ENCODE measurements at regions not wholly inside any gene's neighbourhood (a gene's known extent, or its start where the extent isn't known, plus 50 kb on each side); places are given as distances from the start of the nearest gene placed in this dataset.
"Not testable (repeated sequence)": the region's sequence is repeated elsewhere in the genome, so short reads cannot be mapped to it uniquely, and the experiment has no call there.

DNA sequence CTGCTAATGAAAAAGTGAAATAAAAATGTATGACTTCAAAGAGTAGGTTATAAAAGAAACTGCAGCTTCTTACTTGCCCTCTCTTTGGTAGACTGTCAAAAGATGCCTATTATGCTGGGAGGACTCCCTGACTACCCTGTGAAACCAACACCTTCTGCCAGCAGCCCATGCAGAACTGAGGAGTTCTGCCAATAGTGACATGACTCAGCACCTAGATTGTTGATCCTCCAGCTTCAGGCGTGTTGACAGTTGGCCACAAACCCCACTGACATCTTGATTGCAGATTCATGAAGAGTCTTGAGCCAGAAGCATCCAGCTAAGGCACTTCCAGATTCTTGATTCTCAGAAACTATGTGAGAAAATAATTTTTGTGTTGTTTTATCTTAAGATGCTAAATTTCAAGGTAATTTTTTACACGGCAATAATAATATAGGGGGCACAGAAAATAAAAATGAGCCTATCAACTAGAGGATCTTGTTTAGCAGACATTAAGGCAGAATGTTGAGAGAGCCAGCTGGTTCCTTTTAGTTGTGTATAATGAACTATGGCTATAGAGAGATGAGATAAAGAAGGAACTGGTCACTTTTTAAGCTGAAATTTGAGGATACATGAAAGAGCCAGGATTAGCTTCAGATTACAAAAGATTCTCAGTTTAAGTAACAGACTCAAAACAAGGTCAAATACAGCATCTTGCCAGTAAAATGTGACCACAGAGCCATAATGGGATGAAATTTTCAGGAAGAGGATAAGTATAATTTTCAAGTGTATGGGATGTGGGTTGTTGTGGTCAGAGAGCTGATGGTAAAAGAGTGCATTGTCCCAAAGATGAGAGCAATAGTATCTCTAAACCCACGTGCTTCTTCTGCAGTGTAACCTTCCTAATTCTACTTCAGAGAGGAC, 588.7 kb upstream of the CBLB start:
- DNase-seq (ENCODE audit: low spot score), result no peak

- DNase-seq (ENCODE audit: low spot score), result no peak
Observed at GRCh38 chr3:106458952-106459351, 590.1 kb upstream of the CBLB start.

DNA sequence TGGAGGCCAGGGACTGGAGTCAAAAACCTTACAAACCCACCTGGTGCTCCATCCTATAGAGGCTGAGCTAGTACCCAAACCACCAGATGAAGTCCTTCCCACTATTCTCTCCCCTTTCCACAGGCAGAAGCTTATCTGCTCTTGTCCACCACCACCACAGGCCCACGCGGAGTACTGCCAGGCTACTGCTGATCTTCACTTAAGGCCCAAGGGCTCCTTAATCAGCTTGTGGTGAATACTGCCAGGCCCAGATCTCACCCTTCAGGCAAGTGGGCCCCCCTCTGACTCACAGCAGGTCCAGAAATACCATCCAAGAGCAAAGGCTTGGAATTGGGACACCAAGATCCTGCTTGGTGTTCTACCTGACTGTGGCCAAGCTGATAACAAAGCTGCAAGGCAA, 598.1 kb upstream of the CBLB start:
- DNase-seq (ENCODE audit: low spot score), result no peak

DNA sequence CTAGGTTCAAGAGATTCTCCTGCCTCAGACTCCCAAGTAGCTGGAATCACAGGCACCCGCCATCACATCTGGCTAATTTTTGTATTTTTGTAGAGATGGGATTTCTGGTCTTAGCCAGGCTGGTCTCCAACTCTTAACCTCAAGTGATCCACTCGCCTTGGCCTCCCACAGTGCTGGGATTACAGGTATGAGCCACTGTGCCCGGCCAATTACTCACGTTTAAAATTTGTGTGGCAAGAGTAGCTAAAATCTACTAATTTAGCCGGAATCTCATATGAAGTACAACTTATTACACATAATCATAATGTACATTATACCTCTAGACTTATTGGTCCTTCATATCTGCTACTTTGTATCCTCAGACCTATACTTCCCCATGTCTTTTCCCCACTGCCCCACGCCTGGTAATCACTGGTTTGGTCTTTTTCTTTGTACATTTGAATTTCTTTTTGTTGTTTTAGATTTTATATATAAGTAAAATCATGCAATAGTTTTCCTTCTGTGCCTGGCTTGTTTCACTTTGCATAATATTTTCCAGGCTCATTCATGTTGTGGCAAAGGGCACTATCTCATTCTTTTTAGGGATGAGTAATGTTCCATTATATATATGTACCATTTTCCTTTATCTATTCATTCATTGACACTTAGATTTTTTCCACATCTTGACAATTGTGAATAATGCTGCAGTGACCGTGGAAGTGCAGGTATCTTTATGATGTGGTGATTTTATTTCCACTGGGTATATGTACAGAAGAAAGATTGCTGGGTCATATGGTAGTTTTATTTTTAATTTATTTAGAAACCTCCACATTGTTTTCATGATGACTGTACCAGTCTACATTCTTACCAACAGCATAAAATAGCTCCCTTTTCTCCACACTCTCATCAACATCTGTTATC, 605.0 kb upstream of the CBLB start:
- no peak for DNase-seq (ENCODE audit: low spot score)

- DNase-seq (ENCODE audit: low spot score), result no peak
Observed at GRCh38 chr3:106482451-106482850, 613.6 kb upstream of the CBLB start.

- DNase-seq (ENCODE audit: low spot score), result no peak
Observed at GRCh38 chr3:106485217-106485616, 616.4 kb upstream of the CBLB start.

DNA sequence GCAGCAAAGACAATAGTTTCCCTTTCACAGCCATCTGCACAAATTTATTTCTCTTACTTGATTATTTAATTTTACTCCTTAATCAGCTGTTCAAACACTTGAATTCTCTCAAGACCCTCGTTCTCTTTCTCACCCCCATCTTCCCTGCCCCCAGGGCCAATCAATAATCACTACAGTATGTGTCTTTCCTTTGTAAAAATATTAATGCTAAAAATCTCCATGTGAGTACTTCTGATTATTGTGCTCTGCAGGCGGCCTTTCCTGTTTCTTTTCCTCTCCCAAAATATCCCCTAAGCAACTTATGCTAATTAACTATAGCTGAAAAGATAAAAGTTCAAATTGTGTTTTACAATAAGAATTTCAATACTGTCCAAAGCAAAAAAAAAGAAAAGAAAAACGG, 617.0 kb upstream of the CBLB start:
- no peak for DNase-seq (ENCODE audit: low spot score)

DNA sequence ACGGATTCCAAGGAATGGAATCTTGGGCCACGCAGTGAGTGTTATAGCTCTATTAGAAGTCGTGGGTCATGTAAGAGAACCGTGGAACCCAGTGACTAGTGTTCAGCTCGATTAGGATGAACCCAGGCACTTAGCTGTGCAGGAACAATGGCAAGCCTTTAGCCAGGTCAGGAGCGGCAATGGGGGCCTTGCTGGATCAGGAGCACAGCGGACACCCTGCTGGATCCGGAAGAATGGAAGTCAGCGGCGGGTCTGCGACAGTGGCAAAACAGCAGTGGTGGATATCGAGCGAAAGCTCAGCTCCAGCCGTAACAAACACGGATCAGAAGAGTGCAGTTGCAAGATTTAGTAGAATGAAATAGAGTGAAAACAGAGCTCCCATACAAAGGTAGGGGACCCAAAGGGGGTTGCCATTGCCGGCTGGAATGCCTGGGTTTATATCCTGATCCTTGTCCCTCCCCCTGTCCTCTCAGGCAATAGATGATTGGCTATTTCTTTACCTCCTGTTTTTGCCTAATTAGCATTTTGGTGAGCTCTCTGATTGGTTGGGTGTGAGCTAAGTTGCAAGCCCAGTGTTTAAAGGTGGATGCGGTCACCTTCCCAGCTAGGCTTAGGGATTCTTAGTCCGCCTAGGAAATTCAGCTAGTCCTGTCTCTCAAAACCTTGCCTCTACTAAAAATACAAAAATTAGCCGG, 618.3 kb upstream of the CBLB start:
- not testable (repeated sequence) for DNase-seq (ENCODE audit: low spot score)

DNA sequence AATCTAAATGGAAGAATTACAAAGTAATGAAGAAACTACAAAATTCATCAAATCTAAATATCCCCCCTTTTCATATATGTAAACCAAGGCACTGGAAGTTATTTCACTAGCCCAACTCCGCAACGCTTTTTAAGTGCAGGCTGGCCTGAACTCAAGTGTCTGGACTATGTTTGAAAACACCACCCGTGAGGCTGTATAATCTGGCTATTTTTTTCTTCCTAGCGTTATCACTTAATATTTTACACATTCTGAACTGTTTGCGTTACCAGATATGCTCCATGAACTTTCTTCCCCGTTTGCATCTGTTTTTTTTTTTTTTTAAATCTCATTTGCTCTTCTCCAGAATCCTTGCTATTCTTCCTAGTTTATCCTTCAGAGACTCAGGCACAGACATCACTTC, 619.5 kb upstream of the CBLB start:
- DNase-seq (ENCODE audit: low spot score), result no peak

- no peak for DNase-seq (ENCODE audit: low spot score)
Observed at GRCh38 chr3:106491796-106492195, 623.0 kb upstream of the CBLB start.

DNA sequence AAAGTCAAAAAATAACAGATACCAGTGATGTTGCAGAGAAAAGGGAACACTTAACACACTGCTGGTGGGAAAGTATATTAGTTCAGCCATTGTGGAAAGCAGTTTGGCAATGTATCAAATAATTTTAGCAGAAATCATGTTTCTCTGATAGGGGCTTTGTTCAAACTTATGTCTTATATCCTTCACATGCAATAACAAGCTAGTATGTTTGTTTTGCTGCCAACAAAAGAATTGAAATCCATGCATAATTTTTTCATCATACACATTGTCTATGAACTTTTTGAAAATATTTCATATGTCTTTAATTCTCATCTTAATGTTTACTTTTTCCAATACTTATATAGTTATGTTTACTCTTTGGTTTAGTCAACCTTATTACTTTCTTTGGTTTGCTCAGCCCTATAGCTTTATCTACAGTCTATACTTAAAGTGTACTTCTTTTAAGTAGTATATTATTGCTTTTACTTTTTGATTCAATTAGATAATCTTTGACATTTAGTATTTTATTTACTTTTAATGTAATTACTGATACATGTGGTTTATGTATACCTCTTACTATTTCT, 639.6 kb upstream of the CBLB start:
- DNase-seq (ENCODE audit: low spot score), result no peak

DNA sequence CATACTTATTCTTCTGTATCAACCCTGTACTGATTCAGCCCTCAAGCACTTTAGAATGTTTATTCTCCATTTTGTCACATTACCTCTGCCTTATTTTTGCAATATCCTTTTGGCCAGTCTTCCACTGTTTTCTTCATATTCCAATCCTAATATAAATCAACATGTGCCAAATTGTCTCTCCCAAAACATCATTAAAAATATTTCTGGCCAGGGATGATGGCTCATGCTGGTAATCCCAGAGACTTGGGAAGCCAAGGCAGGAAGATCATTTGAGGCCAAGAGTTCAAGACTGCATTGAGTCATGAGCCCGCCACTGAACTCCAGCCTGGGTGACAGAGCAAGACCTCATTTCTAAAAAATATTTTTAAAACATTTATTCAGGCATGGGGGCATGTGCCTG, 641.4 kb upstream of the CBLB start:
- no peak for DNase-seq (ENCODE audit: low spot score)

DNA sequence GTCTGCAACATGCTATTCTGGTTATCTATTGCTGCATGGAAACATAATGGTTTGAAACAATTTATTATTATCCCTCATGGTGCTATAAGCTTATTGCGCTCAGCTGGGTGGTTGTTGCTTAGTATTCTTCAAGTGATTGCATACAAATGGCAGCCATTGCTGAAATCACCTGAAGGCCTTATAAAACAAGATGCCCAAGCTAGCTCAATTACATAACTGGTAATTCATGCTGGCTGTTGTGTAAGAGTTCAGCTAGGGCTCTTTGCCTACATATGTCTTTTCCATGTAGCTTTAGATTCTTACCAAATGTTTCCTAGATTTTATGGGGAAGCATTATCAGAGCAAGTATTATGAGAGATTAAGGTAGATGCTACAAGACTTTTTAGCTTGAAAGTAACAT, 644.0 kb upstream of the CBLB start:
- DNase-seq (ENCODE audit: low spot score), result no peak

DNA sequence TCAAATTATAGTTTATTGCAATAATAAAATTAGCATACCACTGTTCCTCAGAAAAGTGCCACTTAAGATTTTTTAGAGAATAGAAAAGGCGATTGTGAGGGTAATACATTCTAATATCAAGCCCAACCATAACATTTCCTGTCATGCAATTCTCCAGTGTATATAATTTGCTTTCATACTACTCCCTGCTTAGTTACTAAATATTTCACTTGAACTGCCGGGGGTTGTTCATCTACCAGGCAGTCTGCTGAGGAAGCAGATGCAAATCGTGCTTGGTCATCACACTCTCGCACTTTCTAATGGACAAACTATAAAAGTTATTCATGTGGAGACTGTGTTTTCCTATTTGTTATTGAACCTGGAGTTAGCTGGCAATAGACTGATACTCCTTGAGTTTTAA, 645.6 kb upstream of the CBLB start:
- no peak for DNase-seq (ENCODE audit: low spot score)

DNA sequence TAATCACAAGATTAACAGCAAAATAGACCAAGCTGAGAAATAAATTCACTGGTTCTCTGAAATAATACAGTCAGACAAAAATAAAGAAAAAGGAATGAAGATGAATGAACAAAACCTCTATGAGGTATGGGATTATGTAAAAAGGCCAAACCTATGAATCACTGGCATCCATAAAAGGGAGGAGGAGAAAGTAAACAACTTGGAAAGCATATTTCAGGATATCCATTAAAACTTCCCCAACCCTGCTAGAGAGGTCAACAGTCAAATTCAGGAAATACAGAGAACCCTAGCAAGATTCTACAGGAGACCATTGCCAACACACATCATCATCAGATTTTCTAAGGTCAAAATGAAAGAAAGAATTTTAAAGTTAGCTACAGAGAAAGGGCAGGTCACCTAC, 649.7 kb upstream of the CBLB start:
- DNase-seq (ENCODE audit: low spot score), result no peak

GRCh38 chr3:106522397-106522796, 653.6 kb upstream of the CBLB start:
- no peak for DNase-seq (ENCODE audit: low spot score)

- no peak for DNase-seq (ENCODE audit: low spot score)
Observed at GRCh38 chr3:106528932-106529331, 660.1 kb upstream of the CBLB start.

DNA sequence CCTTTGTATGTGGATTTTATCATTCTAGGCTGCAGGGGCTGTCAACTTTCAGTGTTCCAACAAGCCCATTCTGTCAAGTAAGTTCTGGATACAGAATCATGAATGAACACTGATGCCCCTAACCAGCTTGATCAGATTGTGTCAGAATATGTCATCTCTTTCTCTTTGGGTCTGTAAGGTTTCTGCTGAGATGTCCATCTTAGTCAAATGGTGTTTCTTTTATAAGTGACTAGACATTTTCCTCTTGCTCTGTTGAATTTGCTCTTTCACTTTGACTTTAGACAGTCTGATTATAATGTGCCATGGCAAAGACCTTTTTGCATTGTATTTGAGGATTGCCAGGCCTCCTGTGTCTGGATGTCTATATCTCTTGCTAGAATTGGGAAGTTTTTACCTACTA, 660.9 kb upstream of the CBLB start:
- no peak for DNase-seq (ENCODE audit: low spot score)

GRCh38 chr3:106530367-106530766, 661.6 kb upstream of the CBLB start:
- no peak for DNase-seq (ENCODE audit: low spot score)

GRCh38 chr3:106531771-106532329, 663.0 kb upstream of the CBLB start:
- DNase-seq (ENCODE audit: low spot score), result not testable (repeated sequence)

- no peak for DNase-seq (ENCODE audit: low spot score)
Observed at GRCh38 chr3:106533093-106533787, 664.4 kb upstream of the CBLB start.
